PC-3 (cell line): ENCODE measurements at regions not wholly inside any gene's neighbourhood (a gene's known extent, or its start where the extent isn't known, plus 50 kb on each side); places are given as distances from the start of the nearest gene placed in this dataset.
A peak's percentile ranks its signal among the peaks of the same experiment; 100 is the strongest.

Experiments used
- ATAC-seq: fragments of 200-7000 bp; cut with Tn5 transposase; 2 replicates; pipeline ENCODE4 v1.9.1; 2020; ENCODE audit warnings: mild to moderate bottlenecking, moderate library complexity
- BruUV-seq: library from RNA; stranded (reverse); fragments of 400-500 nt; replicated peaks from 2 replicates; lab custom pipeline; 2021; lab: Mats Ljungman, UMichigan
- CTCF ChIA-PET: fragments of 300-600 bp; sonication (Branson Sonifier 250); formaldehyde crosslinking; loops from one replicate; lab custom pipeline; 2022; ENCODE audit warnings: antibody characterized with exemption; lab: Charles Lee
- POLR2A ChIA-PET: fragments of 300-600 bp; sonication (Branson Sonifier 250); formaldehyde crosslinking; loops from one replicate; lab custom pipeline; 2022; ENCODE audit warnings: antibody characterized with exemption; ENCODE audit not compliant: unreplicated experiment; lab: Charles Lee
- DNase-seq: peaks from one replicate; pipeline ENCODE4 v3.0.0-alpha.2; 2015
- H2AFZ ChIP-seq: fragments of 300-600 bp; sonication (generic); 2 replicates; pipeline ENCODE4 v1.6.0; 2016; ENCODE audit warnings: antibody characterized with exemption, low read length
- H3F3A ChIP-seq: fragments of 300-600 bp; sonication (generic); one replicate; pipeline ENCODE4 v1.6.0; 2017; ENCODE audit warnings: antibody characterized with exemption, low read length, control low read depth, mild to moderate bottlenecking; ENCODE audit not compliant: unreplicated experiment
- H3K27ac ChIP-seq: fragments of 300-600 bp; sonication (generic); 2 replicates; pipeline ENCODE4 v1.5.1; 2016; ENCODE audit warnings: mild to moderate bottlenecking, low read length
- H3K27me3 ChIP-seq: fragments of 300-600 bp; sonication (generic); 2 replicates; pipeline ENCODE4 v1.6.1; 2016; ENCODE audit warnings: low read length, mixed read lengths
- H3K36me3 ChIP-seq: fragments of 300-600 bp; sonication (generic); 2 replicates; pipeline ENCODE4 v1.6.1; 2016; ENCODE audit warnings: low read depth, mixed run types, low read length, mixed read lengths
- H3K4me1 ChIP-seq: fragments of 300-600 bp; sonication (generic); 2 replicates; pipeline ENCODE4 v1.5.1; 2016; ENCODE audit warnings: low read length; ENCODE audit not compliant: insufficient read depth
- H3K4me2 ChIP-seq: fragments of 300-600 bp; sonication (generic); 2 replicates; pipeline ENCODE4 v1.6.0; 2016; ENCODE audit warnings: low read length
- H3K4me3 ChIP-seq: fragments of 300-600 bp; sonication (generic); 2 replicates; pipeline ENCODE4 v1.5.1; 2016; ENCODE audit warnings: mild to moderate bottlenecking, low read length, mixed read lengths
- H3K79me2 ChIP-seq: fragments of 300-600 bp; sonication (generic); 2 replicates; pipeline ENCODE4 v1.6.1; 2017; ENCODE audit warnings: low read length, mixed read lengths
- H3K9ac ChIP-seq: fragments of 300-600 bp; sonication (generic); 2 replicates; pipeline ENCODE4 v1.6.0; 2016; ENCODE audit warnings: mild to moderate bottlenecking, low read length
- H3K9me2 ChIP-seq: fragments of 300-600 bp; sonication (generic); replicated peaks from 2 replicates; pipeline ENCODE4 v1.6.1; 2016; ENCODE audit warnings: mixed run types, low read length, mixed read lengths
- H3K9me3 ChIP-seq: fragments of 300-600 bp; sonication (generic); 2 replicates; pipeline ENCODE4 v1.6.1; 2016; ENCODE audit warnings: low read length, mixed read lengths
- H4K20me1 ChIP-seq: fragments of 300-600 bp; sonication (generic); 2 replicates; pipeline ENCODE4 v1.6.1; 2016; ENCODE audit warnings: low read length, mixed read lengths
- CTCF ChIP-seq: fragments of 300-600 bp; sonication (generic); conservative IDR thresholded peaks from 2 replicates; pipeline ENCODE4 v1.5.1; 2017; ENCODE audit warnings: antibody characterized with exemption, low read depth, mild to moderate bottlenecking, low read length
- EZH2 ChIP-seq: fragments of 300-600 bp; sonication (generic); IDR thresholded peaks from one replicate; pipeline ENCODE4 v1.6.1; 2017; ENCODE audit warnings: antibody characterized with exemption, mild to moderate bottlenecking, low read length; ENCODE audit not compliant: unreplicated experiment
- EZH2phosphoT487 ChIP-seq: fragments of 300-600 bp; sonication (generic); IDR thresholded peaks from 2 replicates; pipeline ENCODE4 v1.6.1; 2018; ENCODE audit warnings: mild to moderate bottlenecking, antibody characterized with exemption, low read length, borderline replicate concordance
- intact Hi-C: fragments of 100-400 bp; cut with micrococcal nuclease; formaldehyde crosslinking; loops from 2 replicates; pipeline ENCODE4 v1.9.0; 2023

- Histone ChIP-seq H3K27me3 (no peaks in the 10 kb centered on the region), H3K36me3 (peaks cover 29% of the 10 kb centered on the region), H3K4me2 (peak overlapping the region; percentile 80), H3K4me3 (peak overlapping the region; percentile 79), H3F3A (peaks cover 4% of the 10 kb centered on the region), H3K9me2 (no peaks in the 10 kb centered on the region), H3K27ac (peak overlapping the region; percentile 83), H3K4me1 (peaks cover 44% of the 10 kb centered on the region), H4K20me1 (no peaks in the 10 kb centered on the region), H3K9me3 (no peaks in the 10 kb centered on the region), H3K9ac (peak overlapping the region; percentile 84), H3K79me2 (peaks cover 68% of the 10 kb centered on the region), H2AFZ (peak overlapping the region; percentile 36; the same call in 1 of the 2 replicates)
- BruUV-seq = no TSS peak
- TF ChIP-seq CTCF (no peak), EZH2phosphoT487 (no peak), EZH2 (no peak)
- intact Hi-C loops = loop anchor here (5.0 kb wide), 4 partner anchors 337 to 527 kb away; no protein-coding TSS in a partner anchor
- ChIA-PET CTCF (no interaction called here), POLR2A (interaction anchor here (0.5 to 0.6 kb wide), 2 partner anchors 21 to 125 kb away, joined by 5 to 6 read pairs; no protein-coding TSS in a partner anchor)
- DNase-seq (peak; percentile 45), ATAC-seq (peak; percentile 17)
These were observed 649.6 kb upstream of the DIPK2B start for GRCh38 chrX:45850197-45850774.

- DNase-seq = peak; percentile 85
- peak overlapping the region; percentile 84 for H3K9ac ChIP-seq
- H3K9me2 ChIP-seq = no peaks in the 10 kb centered on the region
- H3K4me1 ChIP-seq = peaks cover 49% of the 10 kb centered on the region
- POLR2A ChIA-PET = no interaction called here
- H3K27ac ChIP-seq = peak overlapping the region; percentile 83
- no peaks in the 10 kb centered on the region for H4K20me1 ChIP-seq
- no peak overlapping the region for H2AFZ ChIP-seq
- TSS peak; percentile 65 for BruUV-seq
- H3K36me3 ChIP-seq = peaks cover 33% of the 10 kb centered on the region
- intact Hi-C loops = loop anchor here (2.0 to 10.0 kb wide), 5 partner anchors 25 to 527 kb away; no protein-coding TSS in a partner anchor
- peak overlapping the region; percentile 79 for H3K4me3 ChIP-seq
- H3K79me2 ChIP-seq = peaks cover 77% of the 10 kb centered on the region
- CTCF ChIA-PET = interaction anchor here (0.9 kb wide), 2 partner anchors 25 to 527 kb away, joined by 3 to 4 read pairs; no protein-coding TSS in a partner anchor
- ATAC-seq = peak; percentile 32
- TF ChIP-seq EZH2 (no peak), CTCF (peak; percentile 67), EZH2phosphoT487 (no peak)
- H3F3A ChIP-seq = peaks cover 4% of the 10 kb centered on the region
- no peaks in the 10 kb centered on the region for H3K27me3 ChIP-seq
- H3K9me3 ChIP-seq = no peaks in the 10 kb centered on the region
- H3K4me2 ChIP-seq = peak overlapping the region; percentile 80
These were observed 648.7 kb upstream of the DIPK2B start for GRCh38 chrX:45849261-45849862.
